Tibial nerve (tissue), 4 donors: ENCODE measurements at regions not wholly inside any gene's neighbourhood (a gene's known extent, or its start where the extent isn't known, plus 50 kb on each side); places are given as distances from the start of the nearest gene placed in this dataset.
"Not testable (repeated sequence)": the region's sequence is repeated elsewhere in the genome, so short reads cannot be mapped to it uniquely, and the experiment has no call there.

Experiments used
- DNase-seq, 2 donors: peaks; one replicate each; pipeline ENCODE4 v3.0.0-alpha.2; 2019; ENCODE audit warnings: low spot score in 2 of 2
- H3K27ac ChIP-seq, 4 donors: fragments of 200-600 bp; sonication (generic) in 3 of 4; one replicate each; pipeline ENCODE4 v1.5.1; 2017 to 2019; ENCODE audit warnings: mild to moderate bottlenecking in 1 of 4
- H3K27me3 ChIP-seq, 2 donors: fragments of 200-600 bp; sonication (generic) in 1 of 2; one replicate each; pipeline versions ENCODE4 v1.5.1 to v1.6.0; 2017 to 2019
- H3K36me3 ChIP-seq, 3 donors: fragments of 200-600 bp; sonication (generic); one replicate each; pipeline ENCODE4 v1.5.1; 2018 to 2019
- H3K4me1 ChIP-seq, 4 donors: fragments of 200-600 bp; sonication (generic) in 3 of 4; one replicate each; pipeline ENCODE4 v1.5.1; 2017 to 2019
- H3K4me3 ChIP-seq, 4 donors: fragments of 200-600 bp; sonication (generic) in 3 of 4; one replicate each; pipeline ENCODE4 v1.5.1; 2017 to 2019; ENCODE audit warnings: mild to moderate bottlenecking in 1 of 4, moderate library complexity in 1 of 4
- H3K9me3 ChIP-seq, 4 donors: fragments of 200-600 bp; sonication (generic) in 3 of 4; one replicate each; pipeline ENCODE4 v1.5.1; 2017 to 2019
- CTCF ChIP-seq, 5 experiments: fragments of 200-600 bp in 3 of 5; fragments of 450-650 bp in 2 of 5; sonication (generic) in 3 of 5; IDR thresholded peaks; one replicate each; pipeline ENCODE4 v1.5.1; 2016 to 2019; ENCODE audit warnings: antibody characterized with exemption in 5 of 5, mild to moderate bottlenecking in 3 of 5, moderate library complexity in 2 of 5
- EP300 ChIP-seq, 2 donors: sonication (generic); formaldehyde crosslinking; IDR thresholded peaks; one replicate each; pipeline ENCODE4 v1.6.1; 2017; ENCODE audit warnings: antibody characterized with exemption in 2 of 2, mild to moderate bottlenecking in 1 of 2
- POLR2A ChIP-seq, 2 donors: fragments of 450-650 bp; IDR thresholded peaks; one replicate each; pipeline ENCODE4 v1.6.1; 2017; ENCODE audit warnings: antibody characterized with exemption in 2 of 2, mild to moderate bottlenecking in 2 of 2, moderate library complexity in 2 of 2
- WGBS, 2 donors: methylation state at CpG; one replicate each; pipeline ENCODE4 v1.1.5; 2018; 5-methylcytosine and 5-hydroxymethylcytosine counted together

GRCh38 chr6:9830808-9831207 lies 584.1 kb downstream of the TFAP2A start:
- H3K4me1 ChIP-seq: no peaks in the 10 kb centered on the region
- no peak overlapping the region for H3K27ac ChIP-seq
- TF ChIP-seq POLR2A (IDR thresholded peaks at IDR 0.05): no peak
- no peak for TF ChIP-seq EP300 (IDR thresholded peaks at IDR 0.05)
- TF ChIP-seq CTCF (IDR thresholded peaks at IDR 0.05): no peak
- H3K4me3 ChIP-seq: no peak overlapping the region
- H3K36me3 ChIP-seq: no peaks in the 10 kb centered on the region
- H3K9me3 ChIP-seq: no peaks in the 10 kb centered on the region
- H3K27me3 ChIP-seq: no peaks in the 10 kb centered on the region
- 78 to 82% methylated on average over 2 of the region's 2 CpGs for WGBS, 2 donors
- DNase-seq: no peak

- Histone ChIP-seq H3K4me3 (no peak overlapping the region), H3K36me3 (no peaks in the 10 kb centered on the region), H3K4me1 (no peaks in the 10 kb centered on the region), H3K27me3 (no peaks in the 10 kb centered on the region), H3K9me3 (no peaks in the 10 kb centered on the region), H3K27ac (no peak overlapping the region)
- TF ChIP-seq POLR2A (IDR thresholded peaks at IDR 0.05): no peak
- no peak for TF ChIP-seq EP300 (IDR thresholded peaks at IDR 0.05)
- no peak for TF ChIP-seq CTCF (IDR thresholded peaks at IDR 0.05)
- 92% methylated on average over 4 of the region's 4 CpGs for WGBS, 2 donors
- no peak for DNase-seq
Measured at GRCh38 chr6:9825526-9825925, 589.3 kb downstream of the TFAP2A start.

GRCh38 chr6:9810727-9811126 lies 604.1 kb downstream of the TFAP2A start:
- not testable (repeated sequence) for H3K4me1 ChIP-seq, DNase-seq, H3K27ac ChIP-seq, H3K27me3 ChIP-seq, H3K36me3 ChIP-seq, H3K9me3 ChIP-seq, H3K4me3 ChIP-seq
- 95 to 96% methylated on average over 24 of the region's 24 CpGs for WGBS, 2 donors

GRCh38 chr6:9810286-9810685 lies 604.6 kb downstream of the TFAP2A start:
- no peak overlapping the region for H3K4me3 ChIP-seq
- TF ChIP-seq EP300 (IDR thresholded peaks at IDR 0.05) (no peak), CTCF (IDR thresholded peaks at IDR 0.05) (no peak), POLR2A (IDR thresholded peaks at IDR 0.05) (no peak)
- H3K27ac ChIP-seq: no peak overlapping the region
- H3K36me3 ChIP-seq: no peaks in the 10 kb centered on the region
- peaks cover 0 to 5% (median 0%) of the 10 kb centered on the region in 4 donors for H3K9me3 ChIP-seq
- no peaks in the 10 kb centered on the region for H3K4me1 ChIP-seq
- no peaks in the 10 kb centered on the region for H3K27me3 ChIP-seq
- WGBS, 2 donors: 84 to 88% methylated on average over 6 of the region's 6 CpGs
- no peak for DNase-seq

- Histone ChIP-seq H3K27me3 (no peaks in the 10 kb centered on the region), H3K36me3 (no peaks in the 10 kb centered on the region), H3K4me3 (no peak overlapping the region), H3K4me1 (no peaks in the 10 kb centered on the region), H3K27ac (no peak overlapping the region), H3K9me3 (peaks cover 0 to 5% (median 0%) of the 10 kb centered on the region in 4 donors)
- DNase-seq: no peak
- TF ChIP-seq CTCF (IDR thresholded peaks at IDR 0.05): no peak
- TF ChIP-seq POLR2A (IDR thresholded peaks at IDR 0.05): no peak
- no peak for TF ChIP-seq EP300 (IDR thresholded peaks at IDR 0.05)
- WGBS, 2 donors: 78 to 86% methylated on average over 6 of the region's 6 CpGs
Measured at GRCh38 chr6:9806195-9806594, 608.7 kb downstream of the TFAP2A start.

GRCh38 chr6:9801249-9801754 lies 613.6 kb downstream of the TFAP2A start:
- 83% methylated on average over 11 of the region's 11 CpGs for WGBS, 2 donors
- TF ChIP-seq POLR2A (IDR thresholded peaks at IDR 0.05) (no peak), EP300 (IDR thresholded peaks at IDR 0.05) (no peak), CTCF (IDR thresholded peaks at IDR 0.05) (no peak)

More at GRCh38 chr6:9801249-9801754, 613.6 kb downstream of the TFAP2A start:
- Histone ChIP-seq H3K36me3 (no peaks in the 10 kb centered on the region), H3K27me3 (no peaks in the 10 kb centered on the region), H3K27ac (no peak overlapping the region), H3K9me3 (no peaks in the 10 kb centered on the region), H3K4me3 (no peak overlapping the region), H3K4me1 (no peaks in the 10 kb centered on the region)
- no peak for DNase-seq
